ENCODE measurements at regions not wholly inside any gene's neighbourhood (a gene's known extent, or its start where the extent isn't known, plus 50 kb on each side); places are given as distances from the start of the nearest gene placed in this dataset.

DNA sequence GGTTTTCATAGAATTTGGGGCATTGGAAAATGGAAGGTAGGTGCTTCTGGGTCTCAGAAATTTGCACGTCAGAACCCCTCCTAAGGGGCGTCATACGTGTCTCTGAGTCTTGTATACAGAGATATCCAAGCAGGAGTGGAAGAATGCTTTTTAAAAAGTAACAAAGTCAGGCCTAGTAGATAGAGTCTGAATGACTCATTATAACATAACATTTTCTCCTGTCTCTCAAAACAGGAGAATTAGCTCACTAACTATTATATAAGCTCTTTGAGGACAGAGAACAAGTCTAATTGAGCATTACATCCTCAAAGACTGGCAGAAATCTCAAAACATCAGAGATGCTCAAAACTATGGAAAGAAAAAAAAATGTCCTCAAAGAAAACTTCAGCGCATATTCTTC lies 86.1 kb upstream of the CCL2 start:
- no peak for DNase-seq (ENCODE audit: low read depth)
- TF ChIP-seq, protein P1, sequence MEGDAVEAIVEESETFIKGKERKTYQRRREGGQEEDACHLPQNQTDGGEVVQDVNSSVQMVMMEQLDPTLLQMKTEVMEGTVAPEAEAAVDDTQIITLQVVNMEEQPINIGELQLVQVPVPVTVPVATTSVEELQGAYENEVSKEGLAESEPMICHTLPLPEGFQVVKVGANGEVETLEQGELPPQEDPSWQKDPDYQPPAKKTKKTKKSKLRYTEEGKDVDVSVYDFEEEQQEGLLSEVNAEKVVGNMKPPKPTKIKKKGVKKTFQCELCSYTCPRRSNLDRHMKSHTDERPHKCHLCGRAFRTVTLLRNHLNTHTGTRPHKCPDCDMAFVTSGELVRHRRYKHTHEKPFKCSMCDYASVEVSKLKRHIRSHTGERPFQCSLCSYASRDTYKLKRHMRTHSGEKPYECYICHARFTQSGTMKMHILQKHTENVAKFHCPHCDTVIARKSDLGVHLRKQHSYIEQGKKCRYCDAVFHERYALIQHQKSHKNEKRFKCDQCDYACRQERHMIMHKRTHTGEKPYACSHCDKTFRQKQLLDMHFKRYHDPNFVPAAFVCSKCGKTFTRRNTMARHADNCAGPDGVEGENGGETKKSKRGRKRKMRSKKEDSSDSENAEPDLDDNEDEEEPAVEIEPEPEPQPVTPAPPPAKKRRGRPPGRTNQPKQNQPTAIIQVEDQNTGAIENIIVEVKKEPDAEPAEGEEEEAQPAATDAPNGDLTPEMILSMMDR (conservative IDR thresholded peaks at IDR 0.05; ENCODE audit: low read depth, low read length), result no peak
- no peak overlapping the region for H3K4me3 ChIP-seq (ENCODE audit: low read depth, low read length)

DNA sequence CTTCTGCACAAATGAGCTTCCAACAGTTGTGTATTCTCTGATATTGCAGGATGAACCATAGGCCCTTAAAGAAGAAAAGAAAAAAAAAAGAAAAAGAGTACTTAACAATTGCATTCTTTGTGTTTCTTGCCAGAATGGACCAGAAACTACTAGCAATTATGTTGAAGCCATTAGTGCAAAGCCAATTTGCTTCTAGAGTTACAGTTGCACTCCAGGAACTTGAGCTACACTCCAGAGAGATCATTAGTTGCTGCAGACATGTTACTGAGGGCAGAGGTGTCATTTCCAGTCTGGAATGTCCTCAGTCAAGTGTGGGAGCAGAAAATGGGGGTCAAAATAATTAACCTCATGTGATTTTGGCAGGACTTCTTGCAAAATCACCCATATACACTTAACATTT lies 85.6 kb upstream of the CCL2 start:
- TF ChIP-seq, protein P1 (conservative IDR thresholded peaks at IDR 0.05; ENCODE audit: low read depth, low read length), result no peak
- H3K4me3 ChIP-seq (ENCODE audit: low read depth, low read length), result no peak overlapping the region
- DNase-seq (ENCODE audit: low read depth), result no peak

DNA sequence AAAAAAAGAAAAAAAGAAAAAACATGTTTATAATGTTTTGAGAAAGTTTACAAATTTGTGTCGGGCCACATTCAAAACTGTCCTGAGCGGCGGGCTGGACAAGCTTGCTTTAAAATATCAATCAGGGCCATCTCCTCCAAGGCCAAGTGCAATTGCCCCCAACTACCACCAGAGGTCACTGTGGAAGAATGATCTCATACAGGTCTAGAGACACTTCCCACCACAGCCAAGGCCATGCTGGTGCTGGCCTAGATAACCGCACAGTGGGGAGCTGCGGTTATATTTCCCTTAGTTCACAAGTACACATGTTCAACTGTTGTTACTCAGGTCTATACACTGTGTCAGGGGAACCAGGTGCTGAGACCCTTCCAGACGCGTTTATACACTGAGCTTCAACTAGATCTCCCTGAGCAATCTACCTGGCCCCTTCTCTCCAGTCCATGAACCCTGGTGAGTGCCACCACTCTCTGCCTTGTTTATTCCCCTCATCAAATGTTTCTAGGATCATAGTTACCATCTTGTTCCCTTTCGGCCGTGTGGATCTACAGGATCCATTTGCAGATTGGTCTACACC lies 83.8 kb upstream of the CCL2 start:
- DNase-seq (ENCODE audit: low read depth), result peak; percentile 70
- H3K4me3 ChIP-seq (ENCODE audit: low read depth, low read length), result no peak overlapping the region
- TF ChIP-seq, protein P1 (conservative IDR thresholded peaks at IDR 0.05; ENCODE audit: low read depth, low read length), result peak; percentile 85

DNA sequence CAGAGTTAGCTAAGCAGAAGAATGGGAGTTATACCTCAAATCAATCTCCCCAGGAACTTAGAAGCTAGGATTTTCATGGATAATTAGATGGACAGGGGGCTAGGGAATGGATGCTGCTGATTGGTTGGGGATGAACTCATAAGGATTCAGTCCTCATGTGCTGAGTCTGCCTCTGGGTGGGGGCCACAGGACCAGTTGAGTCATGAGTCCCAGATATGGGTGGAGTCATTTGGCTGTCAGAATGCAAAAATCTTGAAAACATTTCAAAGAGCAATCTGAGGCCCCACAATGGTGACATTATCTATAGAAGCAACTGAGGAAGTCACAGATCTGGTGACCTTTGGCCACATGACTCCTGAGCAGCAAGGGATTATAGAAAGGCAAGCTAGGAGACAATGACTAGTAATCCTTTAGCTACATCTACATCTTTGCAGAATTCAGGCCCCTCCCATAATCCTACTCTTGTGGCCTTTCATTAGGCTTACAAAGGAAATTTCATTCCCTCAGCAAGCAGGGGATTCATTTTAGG lies 82.6 kb upstream of the CCL2 start:
- TF ChIP-seq, protein P1 (conservative IDR thresholded peaks at IDR 0.05; ENCODE audit: low read depth, low read length), result no peak
- DNase-seq (ENCODE audit: low read depth), result no peak
- no peak overlapping the region for H3K4me3 ChIP-seq (ENCODE audit: low read depth, low read length)

DNA sequence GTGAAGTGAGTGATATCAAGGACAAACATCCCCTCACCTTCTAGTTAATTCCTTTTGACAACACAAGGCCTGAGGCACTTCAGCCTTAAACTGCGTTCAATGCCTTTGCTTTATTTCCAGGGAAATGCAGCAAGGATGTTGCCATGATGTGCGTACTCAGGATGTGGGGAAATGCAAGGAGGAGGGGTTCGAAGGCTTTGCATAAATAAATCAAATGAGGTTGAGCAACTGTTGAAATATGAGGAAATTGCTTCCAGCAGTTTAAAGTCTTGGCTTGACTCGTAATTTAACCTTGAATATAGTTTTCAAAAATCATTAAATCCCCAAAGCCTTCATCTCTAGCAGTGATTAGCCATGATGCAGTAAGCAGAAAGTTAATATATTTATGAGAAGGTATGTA lies 81.8 kb upstream of the CCL2 start:
- TF ChIP-seq, protein P1 (conservative IDR thresholded peaks at IDR 0.05; ENCODE audit: low read depth, low read length), result no peak
- DNase-seq (ENCODE audit: low read depth), result peak; percentile 16
- no peak overlapping the region for H3K4me3 ChIP-seq (ENCODE audit: low read depth, low read length)

DNA sequence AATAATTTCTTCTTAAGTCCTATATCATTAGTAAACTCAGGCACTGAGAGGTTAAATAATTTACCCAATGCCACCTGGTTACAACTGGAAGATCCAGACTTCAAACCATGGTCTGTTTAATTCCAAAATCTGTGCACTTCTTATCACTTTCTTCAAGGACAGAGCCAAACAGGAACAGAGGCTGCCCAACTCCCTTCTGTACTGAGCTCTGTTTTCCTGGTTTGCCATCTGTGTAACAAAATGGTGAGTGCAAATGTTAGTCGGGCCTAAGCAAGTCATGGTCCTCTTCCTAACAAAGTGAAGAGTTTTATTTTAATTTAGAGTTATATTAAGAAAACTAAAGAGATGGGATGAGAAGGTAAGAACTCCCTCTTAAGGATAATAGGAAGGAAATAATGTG lies 80.6 kb upstream of the CCL2 start:
- H3K4me3 ChIP-seq (ENCODE audit: low read depth, low read length), result no peak overlapping the region
- TF ChIP-seq, protein P1 (conservative IDR thresholded peaks at IDR 0.05; ENCODE audit: low read depth, low read length), result no peak

DNA sequence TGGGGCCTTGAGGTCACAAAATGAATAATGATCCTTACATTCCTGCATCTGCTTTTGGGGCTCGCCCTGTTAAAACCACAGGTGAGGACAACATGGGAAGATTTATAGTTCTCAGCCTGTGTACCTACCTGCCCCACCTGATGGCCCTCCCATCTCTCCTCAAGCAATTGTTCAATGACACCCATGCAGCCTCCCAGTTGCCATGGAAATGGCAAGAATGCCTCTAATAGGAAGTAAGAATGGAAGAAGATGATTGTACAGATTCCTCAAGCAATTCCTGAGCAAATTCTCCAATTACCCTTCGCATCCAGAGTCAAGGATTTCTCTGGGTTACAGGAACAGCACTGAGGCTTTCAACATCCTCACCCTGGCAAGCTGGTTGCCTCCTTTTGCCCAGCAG lies 78.6 kb upstream of the CCL2 start:
- DNase-seq (ENCODE audit: low read depth), result no peak
- TF ChIP-seq, protein P1 (conservative IDR thresholded peaks at IDR 0.05; ENCODE audit: low read depth, low read length), result no peak
- H3K4me3 ChIP-seq (ENCODE audit: low read depth, low read length), result no peak overlapping the region

More for the DNA sequence above, 80.6 kb upstream of the CCL2 start:
- DNase-seq (ENCODE audit: low read depth), result no peak
